ENCODE measurements at regions not wholly inside any gene's neighbourhood (a gene's known extent, or its start where the extent isn't known, plus 50 kb on each side); places are given as distances from the start of the nearest gene placed in this dataset.

DNA sequence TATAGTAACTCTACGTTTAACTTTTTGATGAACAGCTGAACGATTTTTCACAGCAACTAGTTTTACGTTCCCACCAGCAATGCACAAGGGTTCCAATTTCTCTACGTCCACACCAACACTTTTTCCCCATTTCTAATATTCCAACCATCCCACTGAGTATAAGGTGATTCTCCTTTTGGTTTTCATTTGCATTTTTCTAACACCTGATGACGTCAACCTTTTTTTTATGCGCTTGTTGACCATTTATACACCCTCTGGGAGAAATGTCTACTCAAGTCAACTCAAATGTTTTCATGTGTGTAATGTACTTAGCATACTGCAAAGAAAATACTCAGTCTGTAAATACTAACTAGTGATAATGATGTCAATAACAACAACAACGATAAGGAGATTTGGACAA lies 177.2 kb upstream of the TENM3 start:
- no peak for DNase-seq (ENCODE audit: low read depth in 2 of 2)

DNA sequence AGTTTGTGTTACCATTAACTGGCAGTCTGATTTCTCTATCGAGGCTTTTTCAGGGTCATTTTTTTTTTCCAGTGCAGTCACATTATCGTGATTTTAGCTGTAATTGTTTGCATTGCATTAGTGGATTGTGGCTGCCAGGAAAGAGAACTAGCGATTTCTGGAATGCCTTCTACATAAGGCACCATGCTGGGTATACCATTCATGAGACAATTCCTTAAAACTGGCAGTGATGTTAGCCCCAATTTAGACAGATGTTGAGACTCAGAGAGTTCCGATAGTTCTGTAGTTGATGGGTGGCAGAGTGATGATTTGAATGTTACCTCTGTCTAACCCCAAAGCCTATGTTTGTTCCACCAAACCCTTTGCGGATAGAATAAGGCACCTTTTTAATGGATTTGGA lies 175.4 kb upstream of the TENM3 start:
- no peak for DNase-seq (ENCODE audit: low read depth in 2 of 2)

DNA sequence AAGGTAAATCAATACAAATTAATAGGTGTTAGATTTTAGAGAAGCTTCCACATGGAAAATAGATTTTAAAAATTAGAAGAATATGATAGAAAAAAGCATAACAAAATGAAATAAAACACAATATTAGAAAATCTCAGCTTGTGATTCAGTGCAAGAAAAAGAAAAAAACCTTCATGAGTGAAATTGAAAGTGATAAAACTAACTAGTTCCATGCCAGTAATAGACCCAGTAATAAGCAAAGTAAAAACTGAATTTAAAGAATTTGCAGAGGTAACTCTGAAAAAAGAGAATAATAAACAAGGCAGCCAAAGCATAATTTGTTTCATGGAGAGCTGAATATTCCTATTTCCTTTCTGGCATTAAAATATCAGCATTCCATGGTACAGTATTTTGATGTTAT lies 174.3 kb upstream of the TENM3 start:
- no peak for DNase-seq (ENCODE audit: low read depth in 2 of 2)

DNA sequence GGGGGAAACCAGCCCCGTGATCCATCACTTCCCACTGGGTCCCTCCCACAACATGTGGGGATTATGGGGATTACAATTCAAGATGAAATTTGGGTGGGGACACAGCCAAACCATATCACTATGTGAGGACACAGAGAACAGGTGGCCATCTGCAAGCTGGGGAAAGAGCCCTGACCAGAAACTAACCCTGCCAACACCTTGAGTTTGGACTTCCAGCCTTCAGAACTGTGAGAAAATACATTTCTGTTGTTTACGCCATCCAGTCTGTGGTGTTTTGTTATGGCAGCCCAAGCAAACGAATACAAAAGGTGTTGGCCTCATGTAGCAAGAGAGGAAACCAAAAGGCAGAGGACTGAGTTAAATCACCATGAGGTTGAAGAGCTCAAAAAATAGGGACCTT lies 169.9 kb upstream of the TENM3 start:
- DNase-seq (ENCODE audit: low read depth in 2 of 2), result no peak

DNA sequence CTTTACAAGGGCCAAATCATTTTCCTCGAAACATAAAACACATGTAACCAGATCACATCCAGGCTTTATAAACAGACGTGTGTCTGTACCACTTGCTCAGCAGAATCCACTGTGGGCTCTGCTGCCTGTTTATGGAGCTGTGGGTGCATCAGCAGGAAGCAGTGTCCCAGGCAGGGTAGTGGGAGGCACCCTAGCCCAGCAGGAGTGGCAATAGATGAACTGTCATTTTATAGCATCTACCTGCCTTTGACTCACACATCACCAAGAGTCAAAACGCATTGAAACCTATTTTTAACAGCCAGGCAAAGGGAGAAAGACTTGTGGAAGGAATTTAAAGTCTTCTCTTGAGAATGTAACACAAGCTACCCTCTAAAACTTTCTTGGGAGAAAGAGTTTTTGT lies 169.1 kb upstream of the TENM3 start:
- DNase-seq (ENCODE audit: low read depth in 2 of 2), result no peak

DNA sequence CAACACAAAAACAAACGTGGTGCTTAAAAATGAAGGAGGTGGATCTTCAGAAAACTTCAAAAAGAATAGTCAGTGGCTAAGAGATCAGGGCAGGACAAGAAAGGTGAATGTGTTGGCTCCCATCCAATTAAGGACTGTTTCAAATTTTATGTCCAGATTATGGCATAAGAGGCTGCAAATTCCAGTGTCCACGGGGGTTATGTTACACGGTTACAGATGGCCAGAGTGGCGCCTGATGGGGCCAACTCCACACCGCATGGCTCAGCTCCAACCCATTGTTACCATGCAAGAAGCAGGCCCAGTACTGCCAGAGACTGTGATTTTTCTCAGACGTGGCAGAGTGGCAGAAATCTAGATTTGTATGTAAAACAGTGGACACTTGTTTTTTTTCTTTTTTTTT lies 168.4 kb upstream of the TENM3 start:
- DNase-seq (ENCODE audit: low read depth in 2 of 2), result no peak

DNA sequence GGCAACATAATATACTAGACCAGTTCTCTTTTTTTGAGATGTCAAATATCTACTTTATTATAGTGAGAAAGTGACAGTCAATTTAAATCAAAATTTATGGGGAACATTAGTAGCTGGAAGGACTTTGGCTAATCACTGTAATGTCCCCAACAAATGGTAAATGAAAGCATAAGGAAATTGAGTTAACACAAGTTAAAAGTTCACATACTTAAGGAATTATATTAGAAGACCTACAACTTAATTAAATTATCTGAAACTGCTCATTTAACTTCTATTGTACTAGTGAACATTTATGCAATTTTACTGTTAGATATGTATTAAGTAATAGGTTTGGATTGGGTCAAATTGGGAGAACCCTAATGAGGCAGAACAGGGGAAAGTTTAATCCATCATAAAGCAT lies 160.3 kb upstream of the TENM3 start:
- no peak for DNase-seq (ENCODE audit: low read depth in 2 of 2)

DNA sequence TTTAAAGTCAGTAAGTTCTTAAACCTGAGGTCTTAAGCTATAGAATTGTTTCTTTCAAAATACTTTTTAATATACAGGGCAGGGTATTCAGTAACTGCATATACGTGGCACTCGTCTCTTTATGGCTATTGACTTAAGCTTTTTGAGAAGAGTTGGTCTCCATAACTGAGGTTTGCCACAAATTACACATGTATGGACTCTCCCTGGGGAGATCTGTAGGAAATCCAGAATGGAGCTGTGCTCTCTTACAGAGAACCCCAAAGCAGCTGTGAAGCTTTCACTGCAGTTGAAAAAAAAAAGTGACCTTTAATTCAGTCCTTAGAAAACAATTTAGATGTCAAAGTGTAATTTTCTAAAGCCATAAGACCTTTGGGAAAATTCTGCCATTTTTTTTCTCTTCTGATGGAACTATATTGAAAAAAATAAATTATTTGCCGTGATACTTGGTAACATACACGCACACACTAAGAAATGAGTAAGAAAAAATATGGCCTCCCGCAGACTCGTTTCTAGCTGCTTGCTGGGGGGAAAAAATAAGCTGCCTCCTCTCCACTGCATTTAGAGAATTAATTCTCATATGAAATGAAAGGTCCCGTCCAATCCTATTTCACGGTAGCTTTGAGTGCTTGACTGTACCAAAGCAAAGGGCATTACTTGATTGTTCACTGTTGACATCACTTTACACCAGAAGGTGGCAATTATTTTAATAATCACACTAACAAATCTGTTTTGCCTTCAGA lies 159.4 kb upstream of the TENM3 start:
- DNase-seq (ENCODE audit: low read depth in 2 of 2), result no peak

DNA sequence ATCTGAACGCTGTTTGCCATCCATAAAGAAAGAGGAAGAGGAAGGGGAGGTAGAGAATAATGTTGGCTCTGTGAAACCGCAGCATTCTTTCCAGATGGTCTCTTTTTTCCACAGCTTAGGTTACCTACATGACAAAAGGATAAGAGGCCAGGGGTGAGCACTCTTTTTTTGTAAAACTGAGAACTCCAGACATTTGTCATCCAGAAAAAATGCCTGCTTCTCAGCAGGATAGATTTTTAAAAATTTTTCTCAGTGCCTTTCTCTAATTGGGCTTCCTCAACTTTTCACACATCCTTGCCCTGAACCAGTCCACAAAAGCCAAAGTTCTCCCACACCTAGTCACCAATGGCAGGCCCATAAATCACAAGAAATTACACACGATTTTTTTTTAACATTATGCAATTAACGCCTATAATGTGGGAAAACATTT lies 158.1 kb upstream of the TENM3 start:
- DNase-seq (ENCODE audit: low read depth in 2 of 2), result no peak

DNA sequence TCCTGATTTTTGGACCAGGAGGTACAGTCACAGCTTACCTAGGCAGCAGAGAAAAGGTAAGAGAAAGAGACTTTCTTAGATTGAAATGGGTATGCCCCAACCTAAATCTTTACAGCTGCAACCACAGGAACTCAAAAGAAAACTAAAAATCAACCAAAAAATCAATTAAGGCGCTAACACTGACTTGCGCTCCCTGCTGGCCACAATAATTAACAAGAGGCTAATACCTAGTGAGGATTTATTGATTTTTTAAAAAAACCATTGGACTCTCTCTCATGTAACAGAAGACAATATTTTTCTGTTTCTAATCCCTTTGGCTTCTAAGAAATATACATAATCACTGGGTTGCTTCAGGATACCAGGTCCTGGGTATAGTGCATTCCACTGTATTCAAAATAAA lies 153.9 kb upstream of the TENM3 start:
- DNase-seq (ENCODE audit: low read depth in 2 of 2), result no peak

DNA sequence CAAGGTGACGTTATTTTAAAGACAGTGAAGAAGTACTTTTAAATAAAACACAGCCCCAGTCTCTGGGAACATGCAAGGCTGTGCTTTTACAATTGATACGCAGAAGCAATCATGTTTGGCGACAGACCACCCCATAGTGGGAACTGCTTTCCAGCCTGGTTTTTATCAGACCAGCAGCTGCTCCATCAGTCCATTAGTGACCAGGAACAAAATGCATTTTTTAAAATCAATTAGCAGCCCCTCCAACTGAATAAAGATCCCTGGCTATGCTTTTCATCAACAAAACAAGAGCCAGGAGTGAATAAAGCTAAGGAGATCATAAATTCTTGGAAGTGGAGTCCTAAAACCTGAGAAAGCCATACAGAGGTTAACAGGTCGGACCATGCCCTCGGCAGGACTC lies 153.0 kb upstream of the TENM3 start:
- DNase-seq (ENCODE audit: low read depth in 2 of 2), result no peak

DNA sequence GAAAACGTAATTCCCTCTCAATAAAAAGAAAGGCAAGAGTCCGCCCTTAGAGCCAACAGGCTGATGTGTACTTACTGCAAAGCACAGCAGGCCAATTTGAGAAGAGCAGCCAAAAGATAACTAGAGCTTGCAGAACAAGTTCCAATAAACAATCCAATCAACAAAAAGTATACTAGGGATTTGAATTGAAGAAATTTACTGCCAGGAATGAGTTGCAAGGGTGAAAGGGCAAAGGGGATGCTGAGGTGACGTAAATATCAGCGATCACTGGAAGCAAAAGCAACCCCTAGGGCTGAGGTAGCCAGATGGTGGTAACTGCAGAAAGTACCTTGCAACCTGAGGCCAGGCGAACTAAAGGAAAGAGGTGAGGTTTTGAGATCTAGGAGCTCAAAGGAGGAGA lies 152.1 kb upstream of the TENM3 start:
- DNase-seq (ENCODE audit: low read depth in 2 of 2), result no peak

DNA sequence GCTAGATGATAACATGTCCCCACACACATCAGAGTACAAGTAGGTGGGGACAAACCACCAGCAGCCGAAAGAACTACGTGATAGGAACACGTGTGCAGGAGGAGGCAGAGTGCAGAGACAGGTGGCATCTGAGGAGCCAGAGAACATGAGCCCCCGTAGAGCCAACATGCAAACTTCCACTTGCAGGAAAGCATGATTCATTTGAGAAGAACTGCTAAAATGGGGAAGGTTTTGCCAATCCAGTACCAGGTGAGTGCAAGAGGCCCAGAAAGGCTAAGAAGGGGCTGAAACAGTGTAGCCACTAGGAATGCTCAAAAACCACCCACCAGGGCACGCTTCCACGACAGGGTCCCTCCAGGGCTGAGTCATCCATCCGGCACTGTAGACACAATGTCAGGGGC lies 149.8 kb upstream of the TENM3 start:
- DNase-seq (ENCODE audit: low read depth in 2 of 2), result no peak

DNA sequence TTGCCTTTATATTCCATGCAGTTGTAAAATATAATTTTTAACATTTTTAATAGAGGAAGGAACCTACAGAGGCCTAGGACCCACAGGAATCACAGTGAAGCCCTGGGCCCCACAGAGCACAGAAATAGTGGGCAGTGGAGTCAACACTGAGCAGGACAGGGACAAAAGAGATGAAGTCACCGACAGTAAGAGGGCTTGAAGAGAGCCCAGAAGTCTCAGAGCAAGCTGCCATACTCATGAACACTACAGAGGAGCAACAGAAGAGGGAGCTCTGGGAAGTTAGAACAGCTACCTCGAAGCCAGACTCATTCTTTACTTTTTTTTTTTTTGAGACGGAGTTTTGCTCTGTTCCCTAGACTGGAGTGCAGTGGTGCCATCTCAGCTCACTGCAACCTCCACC lies 149.3 kb upstream of the TENM3 start:
- DNase-seq (ENCODE audit: low read depth in 2 of 2), result no peak

DNA sequence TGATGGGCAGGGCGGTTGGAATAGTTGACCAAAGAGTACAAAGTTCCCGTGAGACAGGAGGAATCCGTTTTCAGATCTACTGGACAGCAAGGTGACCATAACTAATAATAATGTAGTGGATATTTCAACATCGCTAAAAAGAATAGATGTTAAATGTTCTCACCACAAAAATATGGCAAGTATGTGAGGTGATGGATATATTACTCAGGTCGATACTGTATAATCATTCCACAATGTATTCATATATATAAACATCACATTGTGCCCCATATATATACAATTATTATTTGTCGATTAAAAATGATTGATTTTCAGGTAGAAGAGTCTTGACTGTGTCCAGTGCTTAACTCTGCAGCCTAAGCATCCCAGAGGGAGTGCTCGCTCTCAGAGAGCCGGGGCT lies 141.6 kb upstream of the TENM3 start:
- DNase-seq (ENCODE audit: low read depth in 2 of 2), result no peak

DNA sequence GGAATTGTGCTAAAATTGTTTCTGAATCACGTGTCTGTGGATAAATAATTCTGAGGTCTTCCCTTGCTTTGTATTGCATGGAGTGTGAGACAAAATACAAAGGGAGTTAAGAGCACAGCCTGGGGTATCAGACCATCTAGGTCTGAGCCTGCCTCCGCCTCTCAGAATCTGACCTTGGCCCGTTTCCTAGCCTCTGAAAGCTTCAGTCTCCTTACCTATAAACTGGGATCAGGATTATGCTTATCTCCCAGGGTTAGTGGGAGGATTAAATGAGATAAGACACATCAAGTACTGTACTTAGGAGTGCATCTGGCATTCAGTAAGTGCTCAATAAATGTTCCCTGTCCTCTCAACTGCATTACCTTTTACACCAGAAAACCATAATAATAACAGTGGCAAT lies 140.6 kb upstream of the TENM3 start:
- DNase-seq (ENCODE audit: low read depth in 2 of 2), result no peak

DNA sequence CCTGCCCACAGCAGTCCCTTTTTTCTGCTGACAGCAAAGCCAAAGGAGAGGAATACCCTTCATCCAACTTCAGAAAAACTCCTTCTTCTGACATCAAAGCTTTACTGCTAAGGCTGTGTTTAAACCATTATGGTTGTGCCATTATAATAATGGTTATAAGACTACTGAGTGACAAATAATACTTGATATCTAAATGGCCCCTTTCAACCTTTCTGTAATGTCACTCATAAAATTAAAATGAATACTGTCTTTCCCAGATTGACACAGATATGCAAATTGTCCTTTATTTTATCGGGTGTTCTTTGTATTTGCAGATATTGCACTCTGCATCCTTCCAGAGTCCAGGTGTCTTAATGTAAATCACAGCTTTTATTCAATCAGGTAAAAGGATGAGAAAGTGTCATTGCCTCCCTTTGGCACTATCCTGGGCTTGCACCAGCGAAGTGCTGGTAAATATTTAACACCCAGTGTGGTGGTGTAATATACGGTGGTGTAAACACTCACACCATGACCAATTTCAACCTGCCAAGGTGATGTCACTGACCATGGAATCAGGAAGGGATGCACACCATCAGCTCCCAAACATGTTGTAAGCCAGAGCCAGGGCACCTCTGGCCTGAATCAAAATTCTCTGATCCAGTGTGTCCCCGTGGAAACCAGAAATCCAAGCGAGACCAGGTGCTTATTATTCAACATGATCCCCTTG lies 139.4 kb upstream of the TENM3 start:
- no peak for DNase-seq (ENCODE audit: low read depth in 2 of 2)

DNA sequence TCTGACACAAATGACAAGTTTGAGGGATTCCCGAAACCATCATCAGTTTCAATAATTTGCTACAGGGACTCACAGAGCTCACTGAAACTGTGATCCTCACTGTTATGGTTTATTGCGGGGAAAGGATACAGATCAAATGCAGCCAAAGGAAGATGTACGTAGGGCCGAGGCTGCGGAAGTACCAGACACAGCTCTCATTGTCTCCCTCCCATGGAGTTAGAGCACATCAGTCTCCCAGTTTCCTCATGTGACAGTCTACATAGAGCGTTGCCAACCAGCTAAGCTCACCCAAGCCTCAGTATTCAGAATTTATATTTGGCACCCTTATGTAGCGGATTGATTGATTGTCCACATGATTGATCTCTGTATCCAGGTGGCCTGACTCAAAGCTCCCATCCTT lies 137.8 kb upstream of the TENM3 start:
- no peak for DNase-seq (ENCODE audit: low read depth in 2 of 2)

DNA sequence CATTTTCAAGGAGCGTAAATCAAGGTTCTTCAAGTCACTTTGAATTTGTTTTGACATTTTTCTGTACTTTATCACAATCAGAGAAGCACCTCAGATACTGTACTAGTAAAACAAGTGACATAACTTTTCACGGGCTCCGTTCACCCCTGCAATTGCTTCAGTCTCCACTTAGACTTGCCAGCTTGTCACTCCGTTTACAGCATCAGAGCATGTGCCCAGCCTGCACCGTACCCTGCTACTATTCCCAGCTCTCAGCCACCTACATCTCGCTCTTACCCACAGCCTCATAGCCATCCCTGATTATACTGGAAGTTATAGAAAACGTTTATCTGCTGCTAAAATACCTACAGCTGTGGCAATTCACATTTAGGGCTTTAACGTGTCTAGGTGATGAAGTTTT lies 135.3 kb upstream of the TENM3 start:
- DNase-seq (ENCODE audit: low read depth in 2 of 2), result no peak

DNA sequence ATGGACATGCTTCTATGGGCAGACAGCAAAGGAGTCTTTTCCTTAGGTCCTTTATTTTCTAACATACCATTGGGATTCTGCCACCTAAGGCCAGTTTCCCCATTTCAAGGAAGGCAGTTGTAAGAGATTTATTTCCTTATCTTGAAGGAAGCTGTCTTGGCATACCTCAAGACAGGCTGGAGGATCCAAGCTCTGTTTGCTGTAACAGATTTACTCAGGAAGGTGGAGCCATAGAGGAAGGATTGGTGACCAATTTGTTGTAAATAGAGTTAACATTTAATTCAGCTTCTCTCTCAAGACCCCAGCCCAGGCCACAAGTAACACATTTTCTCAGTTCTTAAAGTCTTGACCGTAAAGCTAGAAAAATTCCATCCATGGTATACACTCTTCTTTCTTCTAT lies 131.6 kb upstream of the TENM3 start:
- DNase-seq (ENCODE audit: low read depth in 2 of 2), result no peak

DNA sequence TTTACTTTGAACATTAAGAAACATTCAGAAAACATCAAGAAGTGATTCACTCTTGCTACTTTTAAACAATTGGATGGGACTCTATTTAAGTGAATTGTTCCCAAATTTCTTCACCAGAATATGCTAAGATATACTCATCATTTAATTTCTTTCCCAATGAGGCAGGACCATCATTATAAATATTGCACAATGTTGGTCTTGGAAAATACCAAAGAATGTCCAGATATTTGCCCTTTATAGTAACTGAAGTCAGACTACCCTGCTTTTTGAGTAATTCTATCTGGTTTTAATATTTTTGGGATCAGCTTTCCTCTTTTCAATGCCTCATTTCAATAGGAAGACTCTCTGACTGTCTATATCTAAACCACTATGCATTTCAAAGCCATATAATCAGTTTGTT lies 129.4 kb upstream of the TENM3 start:
- DNase-seq (ENCODE audit: low read depth in 2 of 2), result no peak

DNA sequence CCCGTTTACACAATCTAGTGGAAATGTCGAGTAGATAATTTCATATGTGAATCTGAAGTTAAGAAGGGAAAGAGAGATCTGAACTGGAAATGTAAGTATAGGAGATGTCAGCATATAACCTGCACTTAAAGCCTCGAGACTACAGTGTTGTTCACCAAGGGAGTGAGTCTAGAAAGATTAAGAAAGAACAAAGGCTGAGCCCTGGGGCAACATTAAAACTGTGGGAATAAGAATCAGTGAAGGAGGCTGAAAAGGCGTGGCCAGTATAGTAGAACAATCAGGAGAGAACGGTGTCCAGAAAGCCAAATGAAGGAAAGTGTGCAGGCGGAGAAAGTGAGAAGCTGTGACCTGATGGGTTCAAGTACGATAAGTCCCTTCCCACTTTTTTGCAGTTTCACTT lies 118.8 kb upstream of the TENM3 start:
- DNase-seq (ENCODE audit: low read depth in 2 of 2), result no peak

DNA sequence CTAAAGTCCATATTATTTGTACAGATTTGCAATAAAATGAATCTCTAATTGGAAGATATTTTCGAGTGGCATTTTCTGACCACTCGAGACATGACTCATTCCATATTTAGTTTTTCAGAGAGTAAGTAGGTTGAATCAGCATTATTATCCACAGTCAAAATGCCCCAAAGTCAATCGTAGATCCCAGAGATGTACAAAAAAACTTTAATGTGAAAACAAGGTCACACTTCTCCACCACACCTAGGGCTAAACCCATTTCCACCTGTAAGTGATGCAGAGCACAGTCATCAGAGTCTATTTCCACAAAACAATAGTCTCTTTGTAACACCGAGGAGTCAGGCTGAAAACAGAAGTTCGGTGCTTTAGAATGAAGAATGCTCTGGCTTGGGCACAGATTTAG lies 117.1 kb upstream of the TENM3 start:
- no peak for DNase-seq (ENCODE audit: low read depth in 2 of 2)

DNA sequence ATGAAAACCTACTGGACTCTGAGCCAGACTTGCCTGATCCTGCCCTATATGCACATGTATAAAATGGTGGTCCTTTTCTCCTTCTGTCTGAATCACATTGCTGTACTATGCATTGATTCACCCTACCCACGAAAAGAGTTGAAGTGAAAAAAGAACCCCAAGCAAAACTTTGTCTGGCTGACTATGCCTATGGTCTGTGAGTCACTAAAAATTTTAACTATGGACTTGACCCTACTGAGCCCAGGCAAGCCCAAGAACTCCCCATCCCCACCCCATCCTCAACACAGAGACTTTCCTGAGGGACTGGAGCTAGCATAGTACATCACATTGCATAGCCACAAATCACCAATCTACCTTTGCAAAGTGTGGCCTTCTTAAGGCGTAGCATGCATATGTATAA lies 116.6 kb upstream of the TENM3 start:
- no peak for DNase-seq (ENCODE audit: low read depth in 2 of 2)
